CD4-positive, alpha-beta T cell treated with Interleukin-17A for 4 hours (primary cell): ENCODE measurements at regions not wholly inside any gene's neighbourhood (a gene's known extent, or its start where the extent isn't known, plus 50 kb on each side); places are given as distances from the start of the nearest gene placed in this dataset.

ENCODE experiments used
- DNase-seq: peaks from one replicate; pipeline ENCODE4 v3.0.0-alpha.2; 2020; ENCODE audit warnings: mixed read lengths

- no peak for DNase-seq
Measured at GRCh38 chr6:120211955-120212792, 862.6 kb upstream of the MAN1A1 start.

GRCh38 chr6:120202878-120203277 lies 853.3 kb upstream of the MAN1A1 start:
- DNase-seq = no peak

- no peak for DNase-seq
Measured at GRCh38 chr6:120200853-120201252, 851.3 kb upstream of the MAN1A1 start.

GRCh38 chr6:120198033-120198432 lies 848.5 kb upstream of the MAN1A1 start:
- no peak for DNase-seq

GRCh38 chr6:120186080-120186479 lies 836.5 kb upstream of the MAN1A1 start:
- no peak for DNase-seq

- DNase-seq = no peak
Measured at GRCh38 chr6:120173250-120173649, 823.7 kb upstream of the MAN1A1 start.

- DNase-seq = no peak
Measured at GRCh38 chr6:120164531-120164930, 815.0 kb upstream of the MAN1A1 start.

GRCh38 chr6:120157873-120158272 lies 808.3 kb upstream of the MAN1A1 start:
- no peak for DNase-seq

- DNase-seq = no peak
Measured at GRCh38 chr6:120147071-120147871, 797.7 kb upstream of the MAN1A1 start.

- DNase-seq = no peak
Measured at GRCh38 chr6:120141601-120142000, 792.0 kb upstream of the MAN1A1 start.

GRCh38 chr6:120137492-120137891 lies 787.9 kb upstream of the MAN1A1 start:
- DNase-seq = no peak

- no peak for DNase-seq
Measured at GRCh38 chr6:120129228-120129627, 779.7 kb upstream of the MAN1A1 start.

- DNase-seq = no peak
Measured at GRCh38 chr6:120122401-120122800, 772.8 kb upstream of the MAN1A1 start.

GRCh38 chr6:120116343-120116742 lies 766.8 kb upstream of the MAN1A1 start:
- no peak for DNase-seq

- DNase-seq = no peak
Measured at GRCh38 chr6:120112980-120113379, 763.4 kb upstream of the MAN1A1 start.

- DNase-seq = no peak
Measured at GRCh38 chr6:120111001-120111400, 761.4 kb upstream of the MAN1A1 start.

GRCh38 chr6:120108061-120108795 lies 758.7 kb upstream of the MAN1A1 start:
- no peak for DNase-seq

GRCh38 chr6:120103618-120104017 lies 754.1 kb upstream of the MAN1A1 start:
- no peak for DNase-seq

- no peak for DNase-seq
Measured at GRCh38 chr6:120096696-120097260, 747.2 kb upstream of the MAN1A1 start.

GRCh38 chr6:120083186-120083585 lies 733.6 kb upstream of the MAN1A1 start:
- DNase-seq = no peak

- no peak for DNase-seq
Measured at GRCh38 chr6:120077489-120077888, 727.9 kb upstream of the MAN1A1 start.

- DNase-seq = no peak
Measured at GRCh38 chr6:120058410-120058809, 708.8 kb upstream of the MAN1A1 start.

GRCh38 chr6:120056085-120056484 lies 706.5 kb upstream of the MAN1A1 start:
- DNase-seq = no peak
